ENCODE measurements at regions not wholly inside any gene's neighbourhood (a gene's known extent, or its start where the extent isn't known, plus 50 kb on each side); places are given as distances from the start of the nearest gene placed in this dataset.

DNA sequence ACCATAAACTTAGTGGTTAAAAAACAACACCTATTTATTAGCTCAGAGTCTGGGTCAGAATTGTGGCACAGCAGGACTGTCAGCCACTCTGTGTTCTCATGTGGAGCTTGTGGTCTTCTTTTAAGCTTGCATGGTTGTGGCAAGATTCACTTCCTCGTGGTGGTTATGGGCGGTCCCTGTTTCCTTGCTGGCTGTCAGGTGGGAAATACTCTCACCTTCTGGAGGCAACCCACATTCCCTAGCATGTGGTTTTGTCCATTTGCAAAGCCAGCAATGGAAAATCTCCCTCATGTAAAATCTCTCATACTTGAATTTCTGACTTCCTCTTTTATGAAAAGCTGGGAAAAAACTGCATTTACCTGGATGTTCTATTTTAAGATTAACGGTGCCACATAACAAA, 229.8 kb downstream of the ALX1 start:
- intact Hi-C loops (cut with micrococcal nuclease; ENCODE audit: unreplicated experiment) = no loop called here
- no peaks in the 10 kb centered on the region for H3K9me3 ChIP-seq (ENCODE audit: low read length)
- DNase-seq (ENCODE audit: low spot score) = no peak
- no peaks in the 10 kb centered on the region for H3K4me1 ChIP-seq (ENCODE audit: insufficient read depth, low read length, poor library complexity, severe bottlenecking)
- ChIA-PET POLR2A (no interaction called here), CTCF (ENCODE audit: unreplicated experiment) (no interaction called here)
- no peaks in the 10 kb centered on the region for H3K9me2 ChIP-seq (ENCODE audit: insufficient read depth, low read length)
- no peaks in the 10 kb centered on the region for H3K36me3 ChIP-seq (ENCODE audit: insufficient read depth, low read length)
- BruUV-seq (replicated peaks) = no TSS peak
- H2AFZ ChIP-seq (ENCODE audit: low read length) = no peak overlapping the region
- H4K20me1 ChIP-seq (ENCODE audit: insufficient read depth, low read length) = no peaks in the 10 kb centered on the region
- H3K27ac ChIP-seq (ENCODE audit: low read depth, low read length, poor library complexity, severe bottlenecking) = no peak overlapping the region
- H3K4me2 ChIP-seq (ENCODE audit: low read length) = no peak overlapping the region
- TF ChIP-seq, protein P1, sequence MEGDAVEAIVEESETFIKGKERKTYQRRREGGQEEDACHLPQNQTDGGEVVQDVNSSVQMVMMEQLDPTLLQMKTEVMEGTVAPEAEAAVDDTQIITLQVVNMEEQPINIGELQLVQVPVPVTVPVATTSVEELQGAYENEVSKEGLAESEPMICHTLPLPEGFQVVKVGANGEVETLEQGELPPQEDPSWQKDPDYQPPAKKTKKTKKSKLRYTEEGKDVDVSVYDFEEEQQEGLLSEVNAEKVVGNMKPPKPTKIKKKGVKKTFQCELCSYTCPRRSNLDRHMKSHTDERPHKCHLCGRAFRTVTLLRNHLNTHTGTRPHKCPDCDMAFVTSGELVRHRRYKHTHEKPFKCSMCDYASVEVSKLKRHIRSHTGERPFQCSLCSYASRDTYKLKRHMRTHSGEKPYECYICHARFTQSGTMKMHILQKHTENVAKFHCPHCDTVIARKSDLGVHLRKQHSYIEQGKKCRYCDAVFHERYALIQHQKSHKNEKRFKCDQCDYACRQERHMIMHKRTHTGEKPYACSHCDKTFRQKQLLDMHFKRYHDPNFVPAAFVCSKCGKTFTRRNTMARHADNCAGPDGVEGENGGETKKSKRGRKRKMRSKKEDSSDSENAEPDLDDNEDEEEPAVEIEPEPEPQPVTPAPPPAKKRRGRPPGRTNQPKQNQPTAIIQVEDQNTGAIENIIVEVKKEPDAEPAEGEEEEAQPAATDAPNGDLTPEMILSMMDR (conservative IDR thresholded peaks at IDR 0.05; ENCODE audit: low read length) = no peak
- no peak for TF ChIP-seq EZH2phosphoT487 (IDR thresholded peaks at IDR 0.05; ENCODE audit: borderline replicate concordance, low read depth, low read length)
- H3K4me3 ChIP-seq (ENCODE audit: low read depth, low read length, poor library complexity, severe bottlenecking) = no peak overlapping the region
- no peaks in the 10 kb centered on the region for H3K79me2 ChIP-seq (ENCODE audit: insufficient read depth, low read depth, low read length)

DNA sequence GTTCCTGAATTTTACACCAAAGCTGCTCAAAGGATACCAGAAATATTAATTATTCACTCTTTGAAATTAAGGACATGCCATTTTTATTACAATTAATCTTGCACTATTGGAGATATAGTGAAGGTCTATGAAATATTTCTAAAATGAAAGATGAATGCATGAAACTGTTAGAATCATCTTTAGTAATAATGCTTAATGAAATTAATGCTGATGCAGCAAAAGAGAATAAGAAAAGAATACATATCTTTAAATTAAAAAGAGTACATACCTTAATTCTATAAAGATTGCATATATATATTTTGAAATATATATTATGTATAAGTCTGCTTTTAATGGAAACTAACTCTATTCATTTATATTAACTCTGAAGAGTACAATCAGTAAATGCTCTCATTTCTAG, 236.0 kb downstream of the ALX1 start:
- Histone ChIP-seq H3K9me2 (ENCODE audit: insufficient read depth, low read length) (no peaks in the 10 kb centered on the region), H3K79me2 (ENCODE audit: insufficient read depth, low read depth, low read length) (no peaks in the 10 kb centered on the region), H3K36me3 (ENCODE audit: insufficient read depth, low read length) (no peaks in the 10 kb centered on the region), H3K4me3 (ENCODE audit: low read depth, low read length, poor library complexity, severe bottlenecking) (no peak overlapping the region), H4K20me1 (ENCODE audit: insufficient read depth, low read length) (no peaks in the 10 kb centered on the region), H3K27ac (ENCODE audit: low read depth, low read length, poor library complexity, severe bottlenecking) (no peak overlapping the region), H3K9me3 (ENCODE audit: low read length) (no peaks in the 10 kb centered on the region), H3K4me1 (ENCODE audit: insufficient read depth, low read length, poor library complexity, severe bottlenecking) (no peaks in the 10 kb centered on the region), H3K4me2 (ENCODE audit: low read length) (no peak overlapping the region), H2AFZ (ENCODE audit: low read length) (no peak overlapping the region)
- BruUV-seq (replicated peaks) = no TSS peak
- POLR2A ChIA-PET = no interaction called here
- intact Hi-C loops (cut with micrococcal nuclease; ENCODE audit: unreplicated experiment) = no loop called here
- TF ChIP-seq EZH2phosphoT487 (IDR thresholded peaks at IDR 0.05; ENCODE audit: borderline replicate concordance, low read depth, low read length) = no peak
- TF ChIP-seq, protein P1 (conservative IDR thresholded peaks at IDR 0.05; ENCODE audit: low read length) = no peak
- no peak for DNase-seq (ENCODE audit: low spot score)
- CTCF ChIA-PET (ENCODE audit: unreplicated experiment) = no interaction called here

DNA sequence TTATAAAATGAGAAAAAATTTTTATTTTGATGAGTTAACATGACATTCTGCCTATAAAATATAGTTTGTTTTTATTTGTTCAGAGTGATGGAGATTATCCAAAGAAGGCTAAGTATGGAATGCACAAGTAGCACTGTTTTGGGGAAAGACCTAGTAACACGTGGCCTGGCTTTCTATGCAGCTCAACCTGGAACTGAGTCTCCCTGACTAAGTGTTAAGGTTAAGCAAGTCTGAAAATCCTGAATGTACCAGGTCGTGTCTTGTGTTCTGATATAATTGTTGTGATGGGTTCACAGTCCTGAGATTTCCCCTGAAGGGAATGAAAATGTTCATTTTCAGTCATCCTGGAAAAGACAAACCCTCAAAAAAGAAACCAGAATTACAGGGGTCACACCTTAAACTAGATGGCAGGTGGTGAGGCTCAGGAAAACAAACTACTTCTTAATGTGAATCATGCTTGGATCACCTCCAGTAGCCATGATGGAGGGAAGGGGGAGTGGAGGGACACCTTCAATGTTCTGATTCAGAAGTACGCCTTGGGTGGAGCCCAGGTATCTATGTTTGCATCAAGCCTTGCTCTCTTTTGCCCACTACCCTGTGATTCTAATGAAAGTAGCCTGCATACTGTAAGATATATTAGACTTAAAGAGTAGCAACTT, 236.8 kb downstream of the ALX1 start:
- Histone ChIP-seq H3K9me2 (ENCODE audit: insufficient read depth, low read length) (no peaks in the 10 kb centered on the region), H2AFZ (ENCODE audit: low read length) (no peak overlapping the region), H3K27ac (ENCODE audit: low read depth, low read length, poor library complexity, severe bottlenecking) (no peak overlapping the region), H3K9me3 (ENCODE audit: low read length) (no peaks in the 10 kb centered on the region), H3K36me3 (ENCODE audit: insufficient read depth, low read length) (no peaks in the 10 kb centered on the region), H4K20me1 (ENCODE audit: insufficient read depth, low read length) (no peaks in the 10 kb centered on the region), H3K4me1 (ENCODE audit: insufficient read depth, low read length, poor library complexity, severe bottlenecking) (no peaks in the 10 kb centered on the region), H3K4me3 (ENCODE audit: low read depth, low read length, poor library complexity, severe bottlenecking) (no peak overlapping the region), H3K4me2 (ENCODE audit: low read length) (no peak overlapping the region), H3K79me2 (ENCODE audit: insufficient read depth, low read depth, low read length) (no peaks in the 10 kb centered on the region)
- TF ChIP-seq EZH2phosphoT487 (IDR thresholded peaks at IDR 0.05; ENCODE audit: borderline replicate concordance, low read depth, low read length) = no peak
- TF ChIP-seq, protein P1 (conservative IDR thresholded peaks at IDR 0.05; ENCODE audit: low read length) = no peak
- ChIA-PET CTCF (ENCODE audit: unreplicated experiment) (no interaction called here), POLR2A (interaction anchor here (0.8 to 1.6 kb wide), 2 partner anchors 10 to 11 kb away, joined by 3 to 4 read pairs; no protein-coding TSS in a partner anchor)
- intact Hi-C loops (cut with micrococcal nuclease; ENCODE audit: unreplicated experiment) = no loop called here
- DNase-seq (ENCODE audit: low spot score) = no peak
- BruUV-seq (replicated peaks) = no TSS peak

Measured in OCI-LY7 (cell line).